A172 (cell line): ENCODE measurements at regions not wholly inside any gene's neighbourhood (a gene's known extent, or its start where the extent isn't known, plus 50 kb on each side); places are given as distances from the start of the nearest gene placed in this dataset.
"Not testable (repeated sequence)": the region's sequence is repeated elsewhere in the genome, so short reads cannot be mapped to it uniquely, and the experiment has no call there.

Experiments
- DNase-seq: peaks from one replicate; pipeline ENCODE4 v3.0.0-alpha.2; 2015; ENCODE audit warnings: low spot score

DNA sequence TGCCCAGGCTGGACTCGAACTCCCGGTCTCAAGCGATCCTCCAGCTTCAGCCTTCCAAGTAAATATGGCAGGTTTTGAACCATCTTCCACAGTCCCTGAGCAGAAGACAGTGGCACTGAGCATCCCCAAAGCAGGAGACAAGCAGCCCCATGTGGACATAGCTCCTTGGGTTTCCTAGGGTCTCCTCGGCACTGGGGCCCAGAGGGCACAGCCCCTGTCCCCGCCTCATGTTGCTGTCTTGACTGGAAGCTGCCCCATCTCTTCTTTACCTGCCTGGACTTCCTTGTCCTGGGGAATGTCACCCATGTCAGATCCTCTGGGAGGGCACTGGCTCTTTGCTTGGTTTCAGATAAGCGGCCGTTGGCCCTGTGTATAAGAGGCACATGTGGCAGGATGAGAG, 263.7 kb upstream of the RAB4A start:
- no peak for DNase-seq

DNA sequence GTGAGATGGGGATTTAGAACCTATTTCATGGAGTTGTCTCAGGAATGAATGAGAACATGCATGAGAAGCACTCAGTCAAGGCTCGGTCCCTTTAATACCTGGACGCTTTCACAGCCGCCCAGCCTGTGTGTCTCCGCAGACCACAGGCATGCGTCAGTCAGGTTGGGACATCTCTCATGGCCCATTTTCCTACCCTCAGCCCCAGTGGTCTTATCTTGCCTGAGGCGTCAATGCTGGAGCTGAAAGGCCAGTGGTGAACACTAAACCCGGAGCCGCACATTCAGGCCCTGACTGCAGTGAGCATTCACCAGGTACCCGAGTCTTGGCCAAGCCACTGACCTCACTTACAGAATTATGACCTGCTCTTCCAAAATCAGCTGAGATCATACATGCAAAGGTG, 263.2 kb upstream of the RAB4A start:
- DNase-seq, result no peak

DNA sequence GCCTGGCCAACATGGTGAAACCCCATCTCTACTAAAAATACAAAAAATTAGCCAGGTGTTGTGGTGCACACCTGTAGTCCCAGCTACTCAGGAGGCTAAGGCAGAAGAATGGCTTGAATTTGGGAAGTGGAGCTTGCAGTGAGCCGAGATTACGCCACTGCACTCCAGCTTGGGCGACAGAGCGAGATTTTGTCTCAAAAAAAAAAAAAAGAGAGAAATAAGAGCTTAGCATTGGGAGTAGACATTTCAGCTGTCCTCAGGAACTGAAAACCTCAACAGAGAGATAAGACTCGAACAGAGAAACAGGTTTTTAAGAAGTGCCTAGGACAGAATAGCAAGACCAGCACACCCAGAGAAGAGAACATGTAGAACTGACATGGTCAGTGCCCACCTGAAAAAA, 262.6 kb upstream of the RAB4A start:
- DNase-seq, result not testable (repeated sequence)

DNA sequence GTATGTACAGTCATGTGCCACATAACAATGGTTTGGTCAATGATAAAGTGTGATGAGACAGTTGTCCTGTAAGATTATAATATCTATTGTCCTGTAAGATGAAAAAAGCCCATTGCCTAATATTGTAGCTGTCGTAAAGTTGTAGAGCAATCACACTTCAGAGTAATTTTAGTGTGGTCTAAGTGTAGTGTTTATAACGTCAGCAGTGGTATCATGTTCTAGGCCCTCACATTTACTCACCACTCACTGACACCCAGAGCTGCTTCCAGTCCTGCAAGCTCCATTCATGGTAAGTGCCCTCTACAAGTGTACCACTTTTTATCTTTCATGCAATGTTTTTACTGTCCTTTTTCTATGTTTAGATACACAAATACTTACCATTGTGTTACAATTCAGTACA, 259.9 kb upstream of the RAB4A start:
- DNase-seq, result no peak

DNA sequence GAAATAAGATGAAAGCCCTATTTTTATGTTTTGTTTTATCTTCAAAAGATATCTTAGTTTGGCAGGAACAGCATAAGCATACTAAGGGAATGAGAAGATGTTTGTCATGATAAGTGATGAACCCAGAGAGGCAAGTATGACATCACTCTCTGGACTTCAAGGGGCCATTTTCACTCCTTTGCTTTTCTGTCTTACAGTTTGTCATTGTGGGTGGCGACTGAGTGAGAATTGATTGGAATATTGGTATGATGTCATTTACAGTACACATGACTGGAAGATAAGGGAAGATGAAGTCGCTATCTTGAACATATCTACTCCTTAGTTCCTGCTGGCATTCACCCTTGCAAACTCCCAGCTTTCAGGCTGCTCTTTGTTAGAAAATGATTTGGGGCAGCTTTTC, 258.1 kb upstream of the RAB4A start:
- no peak for DNase-seq

DNA sequence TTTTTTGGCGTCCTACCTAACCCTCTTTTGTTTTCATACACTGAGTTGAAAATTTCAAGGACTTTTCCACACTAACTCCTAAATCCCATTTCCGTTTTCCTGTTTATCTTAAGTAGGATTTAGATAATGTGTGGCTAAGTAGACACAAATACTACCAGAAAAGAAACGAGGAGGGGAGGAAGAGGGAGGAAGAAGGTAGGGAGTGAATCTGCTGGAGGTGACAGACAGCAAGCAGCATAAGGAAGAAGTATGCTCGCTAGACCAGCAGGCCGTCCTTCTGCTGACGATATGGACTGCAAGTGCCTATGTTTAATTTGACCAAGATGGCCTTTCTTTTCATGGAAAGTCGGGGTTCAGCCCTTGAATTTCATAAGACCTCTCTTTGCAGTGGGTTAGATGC, 256.9 kb upstream of the RAB4A start:
- no peak for DNase-seq

DNA sequence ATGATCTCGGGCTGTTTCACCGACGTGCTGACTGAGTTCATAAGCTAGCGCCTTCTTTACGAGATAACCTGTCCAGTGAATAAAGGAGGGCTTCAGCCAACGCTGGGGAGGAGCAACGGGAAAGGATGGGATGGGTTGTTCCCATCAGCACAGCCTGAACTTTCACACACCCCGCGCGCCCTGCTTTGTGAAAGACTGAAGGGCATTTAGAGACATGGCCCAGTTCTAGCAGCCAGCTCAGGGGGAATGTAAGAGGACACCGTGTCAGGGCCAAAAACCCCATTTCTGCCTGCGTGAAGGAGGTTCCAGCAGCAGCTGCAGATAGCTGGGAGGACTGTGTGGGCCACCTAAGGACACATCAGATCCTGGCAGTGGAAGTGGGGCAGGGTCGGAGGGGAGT, 255.1 kb upstream of the RAB4A start:
- DNase-seq, result no peak

DNA sequence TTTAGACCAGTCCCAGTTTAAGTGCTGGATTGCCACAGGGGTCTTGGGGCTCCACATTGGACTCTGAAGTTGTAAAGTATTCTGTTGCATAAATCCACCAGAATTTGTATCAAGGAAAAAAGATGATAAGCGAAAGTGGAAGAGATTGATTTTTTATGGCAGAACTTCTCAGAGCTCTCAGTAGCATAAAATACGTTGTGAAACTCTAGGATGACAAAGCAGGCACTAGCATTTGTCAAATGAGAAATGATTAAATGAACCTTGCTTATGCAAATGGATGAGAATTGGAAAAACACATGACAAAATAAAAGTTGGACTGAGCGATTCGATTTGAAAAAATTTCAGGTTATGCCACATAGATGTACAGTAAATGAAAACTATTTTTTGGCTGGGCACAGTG, 253.8 kb upstream of the RAB4A start:
- DNase-seq, result no peak

DNA sequence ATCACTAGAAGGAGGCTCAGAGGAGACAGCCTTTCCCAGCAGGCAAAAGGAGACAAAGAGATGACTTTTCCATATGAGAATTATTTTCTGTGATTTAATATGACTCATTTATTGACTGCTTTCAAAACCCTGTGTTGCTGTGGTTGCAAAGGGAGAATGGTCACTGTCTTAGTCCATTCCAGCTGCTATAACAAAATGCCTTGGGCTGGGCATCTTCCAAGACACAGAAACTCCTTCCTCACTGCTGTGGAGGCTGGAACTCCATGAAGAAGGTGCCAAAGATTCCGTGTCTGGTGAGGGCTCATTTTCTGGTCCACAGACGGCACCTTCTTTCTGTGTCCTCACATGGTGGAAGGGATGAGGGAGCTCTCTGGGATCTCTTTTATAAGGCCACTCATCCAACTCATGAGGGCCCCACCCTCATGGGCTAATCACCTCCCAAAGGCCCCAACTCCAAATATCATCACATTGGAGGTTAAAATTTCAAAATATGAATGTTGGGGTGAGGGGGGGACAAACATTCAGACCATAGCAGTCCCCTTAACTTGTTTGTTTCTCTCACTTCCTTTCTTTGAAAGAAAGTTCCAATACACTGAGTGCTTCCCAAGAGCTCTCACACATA, 252.1 kb upstream of the RAB4A start:
- no peak for DNase-seq

DNA sequence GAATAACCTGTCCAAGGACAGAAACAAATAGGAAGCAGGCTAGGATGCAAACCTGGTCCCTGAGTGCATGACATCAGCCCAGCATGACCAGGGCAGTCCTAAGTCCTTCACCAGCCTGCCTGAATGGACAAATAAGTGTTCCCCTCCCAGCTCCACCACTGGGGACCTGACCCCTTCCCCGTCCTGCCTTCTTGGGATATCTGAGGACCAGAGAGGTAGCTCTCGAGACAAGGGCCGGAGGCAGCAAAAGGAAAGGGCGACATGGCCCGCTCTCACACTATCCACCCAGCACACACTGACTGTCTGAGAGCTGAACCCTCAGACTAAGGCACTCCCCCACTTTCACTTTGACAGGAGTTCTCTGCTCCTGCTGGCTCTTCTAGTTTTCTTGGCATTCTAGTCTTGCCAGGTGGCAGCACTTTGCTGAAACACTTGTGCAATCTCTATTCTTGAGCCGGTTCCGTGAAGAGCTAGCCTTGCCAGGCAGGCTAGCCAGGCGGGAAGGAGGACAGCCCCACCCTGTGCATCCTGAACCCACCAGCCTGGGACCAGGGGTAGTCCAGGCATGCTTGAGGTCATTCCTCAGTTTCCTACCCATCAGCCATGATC, 251.1 kb upstream of the RAB4A start:
- no peak for DNase-seq

DNA sequence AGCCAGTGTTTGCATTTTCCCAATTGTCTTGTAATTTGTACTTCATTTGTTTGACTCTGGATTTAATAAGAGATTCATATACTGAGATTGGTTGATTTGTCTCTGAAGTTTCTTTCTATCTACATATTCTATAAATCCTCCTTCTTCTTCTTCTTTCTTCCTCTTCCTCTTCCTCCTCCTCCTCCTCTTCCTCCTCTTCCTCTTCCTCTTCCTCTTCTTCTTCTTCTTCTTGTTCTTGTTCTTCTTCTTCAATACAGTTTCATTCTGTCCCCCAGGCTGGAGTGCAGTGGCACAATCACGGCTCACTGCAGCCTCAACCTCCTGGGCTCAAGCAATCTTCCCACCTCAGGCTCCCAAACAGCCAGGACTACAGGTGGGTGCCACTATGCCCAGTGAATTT, 249.9 kb upstream of the RAB4A start:
- DNase-seq, result not testable (repeated sequence)

DNA sequence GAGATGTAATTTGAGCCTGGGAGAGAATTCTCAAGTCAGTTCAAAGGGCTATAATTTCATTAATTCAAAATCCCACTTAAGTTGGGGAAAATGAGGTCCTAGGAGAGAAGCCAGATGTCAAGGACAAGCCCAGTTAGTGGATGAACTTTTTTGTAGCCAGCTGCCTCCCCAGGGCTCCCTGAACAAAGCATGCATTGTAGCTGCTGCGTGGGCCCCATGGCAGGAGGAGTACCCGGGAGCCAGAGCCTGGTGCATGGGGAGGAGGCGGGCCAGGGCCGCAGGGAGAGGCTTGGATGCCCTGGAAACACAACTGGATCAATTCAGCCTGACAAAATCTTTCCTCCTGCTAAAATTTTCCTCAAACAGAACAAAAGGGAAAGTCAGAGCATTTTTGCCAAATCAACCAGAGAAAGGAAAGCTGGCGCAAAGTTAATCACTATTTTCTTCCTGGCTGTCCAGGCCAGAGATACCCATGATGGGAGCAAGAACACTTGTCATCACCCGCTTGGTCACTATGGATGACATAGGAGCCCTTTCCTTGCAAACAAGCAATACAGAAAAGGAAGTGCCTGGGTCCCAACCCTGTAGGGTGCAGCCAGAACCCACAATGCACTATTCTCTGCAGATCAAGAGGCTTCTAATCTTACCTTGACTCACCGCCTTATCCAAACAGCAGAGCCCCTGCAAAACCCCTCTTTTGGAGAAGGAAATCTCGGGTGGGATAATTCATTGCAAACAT, 248.1 kb upstream of the RAB4A start:
- DNase-seq, result no peak

DNA sequence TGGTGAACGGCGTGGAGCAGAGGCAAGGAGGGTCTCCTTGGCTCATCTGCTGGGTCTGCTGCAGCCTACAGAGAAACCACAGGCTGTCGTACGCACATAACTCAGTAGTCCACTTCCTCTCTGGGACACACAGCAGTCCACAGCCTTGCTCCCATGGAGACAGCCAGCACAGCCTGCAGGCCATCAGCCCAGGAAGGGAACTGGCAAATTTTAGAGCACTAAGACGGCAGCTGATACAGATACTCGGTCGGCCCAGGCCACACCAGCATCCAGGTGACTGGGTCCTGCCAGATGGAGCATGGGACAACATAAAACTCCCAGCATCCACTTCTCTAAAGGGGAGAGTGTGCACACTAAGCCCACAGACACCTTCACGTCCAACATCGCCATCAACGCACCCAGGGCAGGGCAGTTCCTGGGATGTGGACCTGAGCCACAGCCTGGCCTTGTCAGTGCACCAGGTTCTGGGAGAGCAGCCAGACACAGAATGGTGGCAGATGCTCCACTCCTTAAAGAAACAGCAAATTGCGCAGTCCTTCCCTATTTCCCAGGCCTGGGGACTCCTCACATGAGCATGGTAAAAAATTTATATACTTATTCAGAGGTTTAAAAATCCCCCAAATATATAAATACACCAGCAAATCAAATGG, 247.1 kb upstream of the RAB4A start:
- DNase-seq, result no peak

DNA sequence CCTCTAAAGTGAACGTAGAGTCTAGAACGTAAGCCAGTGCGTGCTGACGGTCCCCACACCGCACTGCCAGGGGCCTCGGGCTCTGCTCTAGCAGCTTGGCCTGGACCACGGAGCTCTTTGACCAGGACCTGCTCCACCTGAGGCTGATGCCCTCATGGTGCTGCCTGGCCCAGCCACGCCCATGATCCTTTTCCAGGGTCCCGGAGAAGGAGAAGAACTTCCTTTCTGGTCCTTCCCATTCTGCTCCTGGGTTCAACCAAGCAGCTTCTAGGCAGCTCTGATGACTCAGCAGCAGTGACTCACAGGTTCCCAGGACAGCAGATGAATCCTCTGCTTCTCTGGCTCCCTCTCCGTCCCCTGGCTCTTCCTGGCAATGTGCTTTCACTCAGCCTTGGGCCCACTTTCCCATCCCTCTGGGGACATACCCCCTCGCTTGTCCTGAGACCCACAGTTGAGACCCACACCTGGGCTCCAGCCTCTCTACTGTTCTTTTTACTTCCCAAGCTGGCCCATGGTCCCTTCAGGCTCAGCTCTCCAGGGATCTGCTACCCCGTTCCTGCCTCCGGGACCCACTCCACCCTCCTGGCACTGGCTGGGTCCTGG, 246.3 kb upstream of the RAB4A start:
- peak; percentile 97 for DNase-seq

DNA sequence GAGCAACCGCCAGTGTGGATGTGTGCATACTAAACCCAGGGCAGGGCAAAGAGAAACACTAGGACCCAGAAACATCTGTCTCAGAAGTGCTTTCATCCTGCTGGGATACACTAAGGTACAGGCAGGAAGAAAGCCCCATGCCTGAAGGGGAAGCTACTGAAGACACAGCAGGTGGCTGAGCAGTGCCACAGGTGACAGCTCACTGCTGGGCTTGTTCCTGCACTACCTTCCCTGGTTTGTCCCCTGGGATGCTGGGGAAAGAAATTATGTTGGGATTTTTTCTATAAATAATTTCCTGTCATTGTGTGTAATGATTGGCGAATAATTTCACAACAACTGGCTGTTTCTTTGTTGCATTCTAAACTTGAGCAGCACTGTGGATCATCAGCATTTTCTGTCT, 245.3 kb upstream of the RAB4A start:
- DNase-seq, result no peak

DNA sequence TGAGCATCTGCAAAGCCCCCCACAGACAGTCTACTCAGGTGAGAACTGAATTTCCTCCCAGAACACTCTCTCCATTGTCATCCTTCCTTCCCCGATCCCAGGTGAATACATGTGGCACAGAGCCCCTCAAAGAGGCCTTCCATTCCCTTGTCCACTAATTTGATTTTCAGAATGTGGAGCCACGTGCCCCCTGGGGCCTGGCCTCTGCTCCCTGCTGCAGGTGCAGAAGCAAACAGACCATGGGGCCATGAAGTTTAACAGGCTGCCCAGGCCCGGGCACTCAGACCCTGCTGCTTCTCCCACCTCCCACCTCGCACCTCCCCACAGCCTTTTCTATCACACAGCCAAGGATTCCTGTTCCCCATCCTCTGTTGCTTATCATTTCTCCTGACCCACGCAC, 243.8 kb upstream of the RAB4A start:
- DNase-seq, result no peak

DNA sequence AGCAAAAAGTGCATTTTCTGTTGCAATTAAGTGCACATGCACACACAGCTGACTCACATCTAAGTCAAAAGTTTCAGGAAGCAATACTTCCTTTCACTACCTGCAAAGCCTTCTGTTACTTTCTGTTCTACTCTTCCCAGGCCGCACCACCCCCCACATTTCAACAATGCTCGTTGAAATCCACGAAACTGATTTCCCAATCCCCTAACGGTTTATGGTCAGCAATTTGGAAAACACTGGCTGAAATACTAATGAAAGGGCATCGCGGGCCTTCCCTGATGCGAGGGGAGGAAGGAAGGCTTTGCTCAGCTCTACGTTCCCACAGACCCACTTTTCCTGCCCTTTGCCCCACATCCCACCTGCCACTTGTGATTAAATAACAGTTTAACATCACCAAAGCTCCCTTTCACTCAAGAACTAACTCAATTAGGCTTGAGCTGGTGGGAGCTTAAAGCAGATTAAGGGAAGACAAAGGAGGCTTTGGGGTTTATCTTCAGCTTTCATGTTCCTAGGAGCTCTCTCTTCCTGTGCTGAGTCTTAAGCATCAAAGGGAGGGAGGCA, 243.2 kb upstream of the RAB4A start:
- DNase-seq, result peak; percentile 15

DNA sequence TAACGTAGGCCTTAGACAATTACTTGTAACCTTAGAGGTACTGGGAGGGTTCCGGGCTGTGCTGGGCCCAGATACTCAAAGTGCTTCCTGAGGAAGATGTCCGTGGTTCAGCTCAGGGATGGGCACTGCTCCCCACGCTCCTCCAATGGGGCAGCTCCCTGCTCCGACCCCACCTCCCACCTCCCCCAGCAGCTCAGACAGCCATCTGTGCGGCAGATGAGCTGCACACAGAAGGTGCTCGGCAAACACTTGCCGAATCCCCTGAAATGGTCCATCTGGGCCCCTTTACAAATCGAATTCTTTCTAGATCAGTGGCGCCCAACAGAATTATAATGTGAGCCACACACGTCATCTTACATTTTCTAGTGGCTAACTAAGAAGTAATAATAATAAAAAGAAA, 242.4 kb upstream of the RAB4A start:
- DNase-seq, result no peak

DNA sequence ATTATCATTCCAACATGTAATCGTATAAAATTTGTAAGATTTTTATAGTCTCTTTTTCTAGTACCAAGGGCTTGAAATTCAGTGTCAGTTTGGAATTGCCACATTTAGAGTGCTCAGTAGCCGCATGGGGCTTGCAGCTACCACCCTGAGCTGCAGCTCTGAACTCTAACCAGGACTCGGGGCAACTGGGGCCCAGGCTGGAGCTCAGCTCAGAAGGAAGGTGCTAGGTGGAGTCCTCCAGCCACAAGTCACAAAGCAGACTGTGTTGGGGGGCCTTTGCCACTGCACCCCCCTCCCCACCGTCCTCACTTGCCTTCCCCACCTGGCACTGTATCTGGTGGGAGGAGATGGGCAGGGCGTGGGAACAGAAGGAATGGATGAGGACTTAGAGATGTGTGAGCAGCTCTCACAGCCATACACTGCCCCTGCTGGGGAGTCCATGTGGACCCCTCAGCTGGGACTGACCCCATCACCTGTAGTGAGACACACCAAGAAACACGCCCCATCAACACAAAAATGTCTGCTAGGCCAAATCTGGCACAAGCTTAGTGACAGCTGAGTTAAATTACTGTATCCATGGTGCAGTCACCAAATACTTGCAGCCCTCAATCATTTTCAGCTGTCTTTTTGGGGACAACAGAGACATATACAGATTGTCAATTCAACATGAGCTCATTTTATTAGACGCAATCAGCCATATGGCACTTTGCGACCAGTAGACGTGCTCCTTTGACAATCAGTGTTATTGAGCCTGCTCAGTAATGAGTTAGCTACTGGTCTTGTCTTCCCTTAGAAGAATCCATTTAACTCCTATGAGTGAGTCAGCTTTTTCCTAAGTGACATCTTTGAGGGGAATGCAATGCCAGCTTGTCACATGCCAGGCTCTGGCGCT, 241.7 kb upstream of the RAB4A start:
- peak; percentile 33 for DNase-seq

DNA sequence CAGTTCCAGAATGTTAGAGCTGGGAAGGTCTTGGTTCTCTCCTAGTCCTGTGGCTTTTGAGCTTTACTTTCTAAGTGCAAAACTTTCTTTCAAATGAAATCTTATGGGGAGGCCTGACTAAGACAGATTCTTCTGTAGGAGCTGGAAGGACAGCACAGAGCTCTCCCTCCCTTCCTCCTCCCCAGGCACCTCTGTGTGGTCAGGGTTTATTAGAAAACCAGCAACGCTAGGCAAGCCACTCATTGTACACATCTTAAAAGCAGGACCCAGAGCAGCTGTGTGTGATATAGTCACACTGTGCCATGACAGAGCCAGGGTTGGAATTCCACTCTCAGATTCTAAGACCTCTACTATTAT, 241.1 kb upstream of the RAB4A start:
- DNase-seq, result no peak

DNA sequence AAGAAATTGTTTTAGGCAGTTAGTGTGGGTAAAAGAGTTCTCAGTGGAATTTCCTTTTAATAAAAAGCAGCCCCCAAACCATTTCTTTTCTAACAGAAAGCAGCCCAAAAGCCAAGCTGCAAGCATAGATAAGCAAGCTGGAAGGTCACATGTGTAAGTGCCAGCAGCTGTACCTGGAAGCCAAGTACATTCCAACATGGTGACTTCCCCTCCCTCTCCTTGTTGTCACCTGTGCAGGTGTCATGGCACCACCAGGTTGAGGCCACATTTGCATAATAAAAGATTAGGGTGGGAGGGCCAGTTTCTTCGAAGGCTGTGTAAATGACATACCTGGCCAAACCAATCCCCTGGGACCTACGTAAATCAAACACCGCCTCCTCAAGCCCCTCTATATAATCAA, 240.3 kb upstream of the RAB4A start:
- no peak for DNase-seq
